ENCODE measurements at regions not wholly inside any gene's neighbourhood (a gene's known extent, or its start where the extent isn't known, plus 50 kb on each side); places are given as distances from the start of the nearest gene placed in this dataset.

DNA sequence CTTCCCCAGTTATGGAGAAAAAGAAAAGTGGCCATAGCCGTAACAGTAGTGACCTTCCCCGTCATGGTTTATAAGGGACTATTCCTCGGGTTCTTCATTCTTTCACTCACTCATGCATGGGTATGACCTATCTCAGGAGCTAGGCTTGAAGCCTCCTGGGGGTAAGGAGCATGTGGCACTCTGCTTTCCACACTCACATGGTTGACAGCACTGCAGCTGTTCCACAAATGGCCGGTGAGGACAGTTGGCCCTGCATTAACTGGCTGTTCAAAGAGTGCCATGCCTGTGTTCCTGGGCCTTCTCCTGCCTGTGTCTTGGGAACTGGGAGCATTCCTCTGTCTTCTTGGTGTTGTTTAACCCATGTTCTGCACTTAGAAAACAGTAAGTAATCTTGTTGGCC lies 66.2 kb upstream of the PNMA1 start:
- TF ChIP-seq, protein P1, sequence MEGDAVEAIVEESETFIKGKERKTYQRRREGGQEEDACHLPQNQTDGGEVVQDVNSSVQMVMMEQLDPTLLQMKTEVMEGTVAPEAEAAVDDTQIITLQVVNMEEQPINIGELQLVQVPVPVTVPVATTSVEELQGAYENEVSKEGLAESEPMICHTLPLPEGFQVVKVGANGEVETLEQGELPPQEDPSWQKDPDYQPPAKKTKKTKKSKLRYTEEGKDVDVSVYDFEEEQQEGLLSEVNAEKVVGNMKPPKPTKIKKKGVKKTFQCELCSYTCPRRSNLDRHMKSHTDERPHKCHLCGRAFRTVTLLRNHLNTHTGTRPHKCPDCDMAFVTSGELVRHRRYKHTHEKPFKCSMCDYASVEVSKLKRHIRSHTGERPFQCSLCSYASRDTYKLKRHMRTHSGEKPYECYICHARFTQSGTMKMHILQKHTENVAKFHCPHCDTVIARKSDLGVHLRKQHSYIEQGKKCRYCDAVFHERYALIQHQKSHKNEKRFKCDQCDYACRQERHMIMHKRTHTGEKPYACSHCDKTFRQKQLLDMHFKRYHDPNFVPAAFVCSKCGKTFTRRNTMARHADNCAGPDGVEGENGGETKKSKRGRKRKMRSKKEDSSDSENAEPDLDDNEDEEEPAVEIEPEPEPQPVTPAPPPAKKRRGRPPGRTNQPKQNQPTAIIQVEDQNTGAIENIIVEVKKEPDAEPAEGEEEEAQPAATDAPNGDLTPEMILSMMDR (conservative IDR thresholded peaks at IDR 0.05): no peak
- no peak for TF ChIP-seq EZH2 (IDR thresholded peaks at IDR 0.05; ENCODE audit: low read depth)

All from PC-9 (cell line).